Liver (tissue), 8 donors: ENCODE measurements at regions not wholly inside any gene's neighbourhood (a gene's known extent, or its start where the extent isn't known, plus 50 kb on each side); places are given as distances from the start of the nearest gene placed in this dataset.

Experiments
- DNase-seq: peaks from one replicate; pipeline ENCODE4 v3.0.0-alpha.2; 2017; ENCODE audit warnings: low spot score
- H3K27ac ChIP-seq, 2 donors: one replicate each; pipeline ENCODE4 v1.7.0; 2013; ENCODE audit warnings: inconsistent platforms in 2 of 2, low read length in 2 of 2, control low read depth in 1 of 2, low read depth in 1 of 2, mild to moderate bottlenecking in 1 of 2
- H3K27me3 ChIP-seq, 4 donors: one replicate each; pipeline versions ENCODE4 v1.6.1 to v1.7.0; 2013; ENCODE audit warnings: low read length in 3 of 4, inconsistent platforms in 1 of 4, mild to moderate bottlenecking in 1 of 4, moderate library complexity in 1 of 4; ENCODE audit not compliant: control insufficient read depth in 4 of 4, insufficient read depth in 4 of 4
- H3K36me3 ChIP-seq, 4 donors: one replicate each; pipeline versions ENCODE4 v1.6.1 to v1.7.0; 2013; ENCODE audit warnings: low read length in 3 of 4, mild to moderate bottlenecking in 3 of 4, low read depth in 1 of 4, moderate library complexity in 1 of 4; ENCODE audit not compliant: control insufficient read depth in 4 of 4, insufficient read depth in 3 of 4
- H3K4me1 ChIP-seq, 4 donors: one replicate each; pipeline versions ENCODE4 v1.6.1 to v1.7.0; 2013; ENCODE audit warnings: low read length in 3 of 4, mild to moderate bottlenecking in 3 of 4, moderate library complexity in 1 of 4; ENCODE audit not compliant: control insufficient read depth in 4 of 4, insufficient read depth in 4 of 4
- H3K4me3 ChIP-seq, 3 donors: one replicate each; pipeline versions ENCODE4 v1.6.1 to v1.7.0; 2013; ENCODE audit warnings: low read length in 3 of 3, control low read depth in 1 of 3, low read depth in 1 of 3, mild to moderate bottlenecking in 1 of 3
- H3K9ac ChIP-seq, 2 donors: one replicate each; pipeline ENCODE4 v1.7.0; 2013; ENCODE audit warnings: low read length in 2 of 2, mild to moderate bottlenecking in 2 of 2, moderate library complexity in 2 of 2, control low read depth in 1 of 2, low read depth in 1 of 2
- H3K9me3 ChIP-seq, 4 donors: one replicate each; pipeline versions ENCODE4 v1.6.1 to v1.7.0; 2013; ENCODE audit warnings: low read length in 3 of 4; ENCODE audit not compliant: control insufficient read depth in 4 of 4
- CTCF ChIP-seq: fragments of 150-350 bp; IDR thresholded peaks from 2 replicates; pipeline ENCODE4 v1.5.1; 2017; ENCODE audit warnings: improper control_type of control experiment, low read depth, low read length; ENCODE audit not compliant: missing input control
- EGR1 ChIP-seq, 2 donors: IDR thresholded peaks; 2 replicates each; pipeline ENCODE4 v1.6.1; 2016 to 2018; ENCODE audit warnings: antibody characterized with exemption in 2 of 2, low read depth in 2 of 2
- FOXA1 ChIP-seq: IDR thresholded peaks from 2 replicates; pipeline ENCODE4 v1.6.1; 2016; ENCODE audit warnings: antibody characterized with exemption
- FOXA2 ChIP-seq: IDR thresholded peaks from 2 replicates; pipeline ENCODE4 v1.6.1; 2016; ENCODE audit warnings: antibody characterized with exemption
- GABPA ChIP-seq, 2 donors: IDR thresholded peaks in 1 of 2; conservative IDR thresholded peaks in 1 of 2; 2 replicates each; pipeline ENCODE4 v1.6.1; 2016; ENCODE audit warnings: antibody characterized with exemption in 2 of 2, mild to moderate bottlenecking in 1 of 2, moderate library complexity in 1 of 2
- HNF4G ChIP-seq: IDR thresholded peaks from 2 replicates; pipeline ENCODE4 v1.6.1; 2016; ENCODE audit warnings: antibody characterized with exemption
- JUND ChIP-seq, 2 donors: IDR thresholded peaks; 2 replicates each; pipeline ENCODE4 v1.6.1; 2016; ENCODE audit warnings: antibody characterized with exemption in 2 of 2
- MAX ChIP-seq: IDR thresholded peaks from 2 replicates; pipeline ENCODE4 v1.6.1; 2016; ENCODE audit warnings: antibody characterized with exemption
- NR2F2 ChIP-seq: IDR thresholded peaks from 2 replicates; pipeline ENCODE4 v1.6.1; 2016; ENCODE audit warnings: antibody characterized with exemption
- RAD21 ChIP-seq, 2 donors: IDR thresholded peaks; 2 replicates each; pipeline ENCODE4 v1.6.1; 2016; ENCODE audit warnings: antibody characterized with exemption in 2 of 2, mild to moderate bottlenecking in 2 of 2
- REST ChIP-seq: IDR thresholded peaks from 2 replicates; pipeline ENCODE4 v1.6.1; 2016; ENCODE audit warnings: antibody characterized with exemption, mild to moderate bottlenecking
- RXRA ChIP-seq, 2 donors: IDR thresholded peaks; 2 replicates each; pipeline ENCODE4 v1.6.1; 2017 to 2018; ENCODE audit warnings: antibody characterized with exemption in 2 of 2, mild to moderate bottlenecking in 1 of 2
- TAF1 ChIP-seq: conservative IDR thresholded peaks from 2 replicates; pipeline ENCODE4 v1.6.1; 2016; ENCODE audit warnings: antibody characterized with exemption, mild to moderate bottlenecking
- YY1 ChIP-seq: IDR thresholded peaks from 2 replicates; pipeline ENCODE4 v1.6.1; 2016; ENCODE audit warnings: antibody characterized with exemption, mild to moderate bottlenecking
- ZBTB33 ChIP-seq: IDR thresholded peaks from 2 replicates; pipeline ENCODE4 v1.6.1; 2016; ENCODE audit warnings: antibody characterized with exemption
- WGBS: extraction: QIAGEN DNeasy Blood & Tissue Kit; methylation state at CpG from one replicate; pipeline ENCODE4 v1.1.7; 2013; 5-methylcytosine and 5-hydroxymethylcytosine counted together
- TF ChIP-seq, protein P1 (sequence below): IDR thresholded peaks from 2 replicates; pipeline ENCODE4 v1.6.1; 2016; ENCODE audit warnings: antibody characterized with exemption
- donor health status: healthy.
- donor health status: healthy.
- donor health status: healthy.
- donor health status: healthy.
- donor health status: healthy.

GRCh38 chr16:63612462-63613227 is 1509.2 kb downstream of the CDH11 start:
- TF ChIP-seq JUND (IDR thresholded peaks at IDR 0.05) (no peak), RXRA (IDR thresholded peaks at IDR 0.05) (no peak), MAX (no peak), TAF1 (no peak), CTCF (no peak), EGR1 (IDR thresholded peaks at IDR 0.05; ENCODE audit: low read depth in 2 of 2) (no peak), ZBTB33 (no peak), FOXA1 (no peak), FOXA2 (no peak), NR2F2 (no peak), HNF4G (no peak), RAD21 (IDR thresholded peaks at IDR 0.05) (no peak), REST (no peak), GABPA (IDR thresholded peaks at IDR 0.05 in 1 of 2, conservative IDR thresholded peaks at IDR 0.05 in 1 of 2) (no peak), YY1 (no peak)
- TF ChIP-seq, protein P1, sequence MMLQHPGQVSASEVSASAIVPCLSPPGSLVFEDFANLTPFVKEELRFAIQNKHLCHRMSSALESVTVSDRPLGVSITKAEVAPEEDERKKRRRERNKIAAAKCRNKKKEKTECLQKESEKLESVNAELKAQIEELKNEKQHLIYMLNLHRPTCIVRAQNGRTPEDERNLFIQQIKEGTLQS = no peak
- H3K4me1 ChIP-seq = no peaks in the 10 kb centered on the region
- peaks cover 0 to 2% (median 0%) of the 10 kb centered on the region in 4 donors for H3K9me3 ChIP-seq
- no peaks in the 10 kb centered on the region for H3K36me3 ChIP-seq
- no peak overlapping the region for H3K9ac ChIP-seq
- H3K4me3 ChIP-seq = no peak overlapping the region
- peaks cover 0 to 4% (median 0%) of the 10 kb centered on the region in 4 donors for H3K27me3 ChIP-seq
- no peak overlapping the region for H3K27ac ChIP-seq
- WGBS = 74% methylated on average over 4 of the region's 4 CpGs
- no peak for DNase-seq
